GM21528 (cell line): ENCODE measurements at regions not wholly inside any gene's neighbourhood (a gene's known extent, or its start where the extent isn't known, plus 50 kb on each side); places are given as distances from the start of the nearest gene placed in this dataset.

Source experiments
- ATAC-seq: cut with Tn5 transposase; IDR thresholded peaks from one replicate; pipeline ENCODE4 v1.9.1; 2021; ENCODE audit warnings: mild to moderate bottlenecking, moderate library complexity; ENCODE audit not compliant: unreplicated experiment, low FRiP score

DNA sequence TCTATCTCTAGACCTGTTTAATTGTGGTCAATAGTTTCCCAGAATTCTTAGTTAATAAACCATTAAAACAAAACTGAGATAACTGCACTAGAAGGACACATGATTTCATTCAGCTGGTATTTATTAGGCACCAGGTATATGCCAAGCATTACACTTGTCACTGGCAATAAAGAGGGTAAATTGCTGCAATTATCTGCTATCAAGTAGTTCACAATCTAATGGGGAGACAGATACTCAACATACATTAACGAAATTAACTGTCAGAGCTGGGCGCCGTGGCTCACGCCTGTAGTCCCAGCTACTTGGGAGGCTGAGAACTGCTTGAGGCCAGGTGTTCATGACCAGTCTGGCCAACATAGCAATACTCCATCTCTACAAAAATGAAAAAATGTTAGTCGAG is 71.7 kb upstream of the WIPF1 start:
- no peak for ATAC-seq

DNA sequence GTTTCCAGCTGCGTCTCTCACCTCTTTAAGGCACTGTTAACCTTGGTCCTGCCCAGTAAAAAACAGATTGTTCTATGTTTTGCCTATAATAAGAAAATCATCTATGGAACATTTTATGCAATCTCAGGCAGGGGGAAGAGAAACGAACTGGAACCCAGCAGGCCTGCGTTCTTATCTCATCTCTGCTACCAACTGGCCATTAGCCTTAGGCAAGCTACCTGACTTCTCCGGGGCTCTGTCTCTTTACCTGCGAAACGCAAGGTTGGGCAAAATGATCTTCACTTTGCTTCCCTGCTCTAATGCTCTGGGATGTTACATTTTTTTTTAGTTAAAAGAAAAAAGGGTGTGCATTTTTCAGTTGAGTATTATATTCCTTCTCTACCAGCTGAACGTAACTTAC is 70.5 kb upstream of the WIPF1 start:
- ATAC-seq, result no peak

DNA sequence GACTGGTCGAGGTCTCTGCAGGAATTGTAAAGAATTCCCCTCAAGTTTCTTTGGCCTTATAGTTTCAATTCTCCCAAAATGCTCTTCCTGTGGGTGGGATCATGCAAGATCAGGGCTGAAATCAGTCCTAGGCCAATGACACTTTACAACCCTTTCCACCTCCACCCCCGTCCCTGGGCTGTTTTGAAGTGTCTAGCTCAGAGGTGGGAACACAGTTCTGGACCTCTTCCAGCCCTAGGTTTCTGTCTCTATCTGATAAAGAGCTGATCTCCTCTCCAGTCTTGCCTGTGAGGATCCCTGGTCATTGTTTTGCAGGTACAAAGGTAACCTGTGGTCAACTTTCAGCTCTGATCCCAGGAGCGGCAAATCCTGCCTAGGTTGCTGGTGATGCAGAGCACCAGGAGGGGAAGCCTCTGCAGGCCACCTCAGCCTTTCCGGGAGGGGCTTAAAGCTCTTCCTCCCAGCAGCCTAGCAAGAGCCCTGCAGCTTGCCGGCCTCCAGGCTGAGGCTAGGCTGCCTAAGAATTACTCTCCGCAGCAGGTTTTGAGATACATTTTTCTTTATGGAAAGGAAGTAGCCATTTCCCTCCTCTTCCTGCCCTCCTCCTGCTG is 69.8 kb upstream of the WIPF1 start:
- ATAC-seq, result no peak

DNA sequence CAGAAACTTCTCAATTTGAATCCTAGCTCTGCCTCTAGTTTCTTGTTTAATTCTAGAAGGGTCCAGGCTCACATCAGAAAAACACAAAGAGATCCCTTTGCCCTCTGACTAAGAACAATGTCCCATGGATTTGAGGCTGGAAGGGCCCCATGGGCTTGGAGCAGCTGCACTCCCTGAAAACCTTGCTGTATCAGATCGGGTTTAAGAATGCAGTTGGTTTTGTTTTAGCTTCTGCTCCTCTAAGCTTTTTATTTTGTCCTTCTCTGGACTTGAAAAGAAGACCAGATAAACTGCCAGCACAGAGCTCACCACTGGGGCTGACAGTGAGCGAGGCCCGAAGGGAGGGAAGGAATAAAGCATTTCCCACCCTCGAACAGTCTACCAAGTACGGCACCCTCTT is 69.2 kb upstream of the WIPF1 start:
- ATAC-seq, result no peak

DNA sequence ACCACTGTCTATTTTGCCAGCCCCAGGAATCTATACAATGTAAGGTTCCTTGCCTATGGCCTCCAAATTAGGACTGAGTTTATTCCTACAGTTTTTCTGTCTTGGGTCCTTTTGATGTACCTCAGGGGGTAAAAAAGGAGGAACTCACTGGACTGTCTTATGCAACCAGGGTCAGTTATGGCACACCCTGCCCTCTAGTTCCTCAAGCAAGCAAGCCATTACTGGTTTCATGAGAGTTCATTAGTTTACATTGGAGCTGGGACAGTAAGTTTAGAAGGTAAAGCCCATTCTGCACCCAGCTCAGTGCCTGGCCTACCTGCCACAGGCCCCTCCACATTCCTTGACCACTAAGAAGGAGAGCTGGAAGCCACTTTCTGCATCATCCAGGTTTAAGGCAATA is 68.7 kb upstream of the WIPF1 start:
- ATAC-seq, result no peak

DNA sequence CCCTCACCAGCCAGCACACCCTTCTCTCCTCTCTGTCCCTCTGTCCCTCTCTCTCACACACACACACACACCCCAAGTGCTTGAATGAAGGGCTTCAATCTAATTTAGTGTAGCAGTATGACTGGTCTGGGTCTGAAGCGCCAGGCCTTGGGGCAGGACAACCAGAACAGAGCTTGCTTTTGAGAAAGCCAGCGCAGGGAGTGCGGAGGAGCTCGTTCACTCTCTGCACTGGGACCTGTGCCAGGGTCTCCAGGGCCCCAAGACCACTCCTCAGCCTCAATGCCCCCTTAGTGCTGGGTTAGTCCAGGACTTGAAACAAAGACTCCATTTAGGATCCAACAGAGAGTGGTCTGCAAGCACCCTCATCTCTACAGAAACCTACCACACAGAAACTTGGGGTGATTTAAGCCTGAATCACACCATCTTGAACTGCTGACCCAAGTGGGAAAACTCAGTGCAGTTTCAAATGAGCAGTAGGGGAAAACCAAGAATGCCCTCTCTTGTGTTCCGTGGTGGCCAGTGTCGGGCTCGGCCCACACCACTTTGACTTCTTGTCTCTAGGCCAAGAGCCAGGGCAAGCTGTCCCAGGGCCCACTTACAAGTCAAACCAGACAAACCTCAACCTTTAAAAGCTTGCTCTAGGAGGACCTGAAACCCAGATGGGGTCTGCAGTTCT is 66.6 kb upstream of the WIPF1 start:
- ATAC-seq, result no peak

DNA sequence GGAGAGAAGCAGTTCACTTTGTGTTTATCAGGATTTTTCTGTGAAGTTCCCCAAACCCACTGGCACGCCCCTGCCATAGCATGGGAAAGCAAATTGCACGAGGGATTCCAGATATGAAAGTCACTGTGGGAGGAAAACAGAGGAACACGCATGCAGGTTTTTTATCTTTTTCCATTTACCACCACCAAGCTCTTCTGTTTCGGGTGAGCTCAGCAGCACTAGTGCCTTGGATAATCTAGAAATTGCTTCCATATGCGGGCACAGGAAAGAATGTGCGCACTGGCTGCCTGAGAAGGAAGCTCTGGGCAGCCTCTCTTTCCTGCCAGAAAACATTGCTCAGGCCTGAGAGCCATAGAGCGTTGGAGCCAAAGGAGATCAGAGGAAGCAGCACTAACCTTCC is 65.9 kb upstream of the WIPF1 start:
- no peak for ATAC-seq

DNA sequence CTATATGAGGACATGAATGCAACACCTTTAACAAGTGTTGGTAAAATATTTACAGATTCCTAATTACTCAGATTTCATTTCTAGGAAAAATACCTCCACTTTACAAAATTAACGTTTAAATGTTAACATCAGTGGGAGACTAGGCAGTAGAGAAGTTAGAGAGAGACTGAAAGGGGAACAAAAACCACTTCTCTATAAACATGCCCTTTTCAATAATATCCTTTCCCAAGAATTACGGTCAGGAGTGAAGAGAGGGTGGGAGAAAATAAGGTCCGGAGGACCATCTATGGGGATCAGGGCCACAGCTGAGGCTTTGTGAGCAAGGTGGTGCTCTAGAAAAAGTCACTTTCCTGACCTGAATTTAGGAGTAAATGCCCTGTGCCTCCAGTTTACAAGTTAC is 65.3 kb upstream of the WIPF1 start:
- no peak for ATAC-seq

DNA sequence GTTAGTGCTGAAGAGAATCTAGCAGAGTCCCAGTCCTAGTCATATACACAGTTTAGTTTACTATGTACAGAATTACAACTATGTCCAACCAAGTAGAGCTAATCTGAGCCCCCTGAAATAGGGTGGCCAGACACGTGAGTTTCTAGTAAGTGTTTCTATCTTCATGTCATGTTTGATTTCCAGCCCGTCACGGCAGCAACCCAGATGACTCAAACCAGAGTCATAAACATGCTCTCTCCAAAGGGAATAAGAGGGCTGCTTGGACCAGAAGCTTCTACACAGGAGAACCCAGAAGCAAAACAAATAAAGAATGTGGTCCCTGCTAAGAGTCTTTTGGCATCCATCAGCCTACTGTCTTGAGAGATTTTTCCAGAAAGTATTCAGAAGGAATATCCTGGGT is 64.9 kb upstream of the WIPF1 start:
- no peak for ATAC-seq

DNA sequence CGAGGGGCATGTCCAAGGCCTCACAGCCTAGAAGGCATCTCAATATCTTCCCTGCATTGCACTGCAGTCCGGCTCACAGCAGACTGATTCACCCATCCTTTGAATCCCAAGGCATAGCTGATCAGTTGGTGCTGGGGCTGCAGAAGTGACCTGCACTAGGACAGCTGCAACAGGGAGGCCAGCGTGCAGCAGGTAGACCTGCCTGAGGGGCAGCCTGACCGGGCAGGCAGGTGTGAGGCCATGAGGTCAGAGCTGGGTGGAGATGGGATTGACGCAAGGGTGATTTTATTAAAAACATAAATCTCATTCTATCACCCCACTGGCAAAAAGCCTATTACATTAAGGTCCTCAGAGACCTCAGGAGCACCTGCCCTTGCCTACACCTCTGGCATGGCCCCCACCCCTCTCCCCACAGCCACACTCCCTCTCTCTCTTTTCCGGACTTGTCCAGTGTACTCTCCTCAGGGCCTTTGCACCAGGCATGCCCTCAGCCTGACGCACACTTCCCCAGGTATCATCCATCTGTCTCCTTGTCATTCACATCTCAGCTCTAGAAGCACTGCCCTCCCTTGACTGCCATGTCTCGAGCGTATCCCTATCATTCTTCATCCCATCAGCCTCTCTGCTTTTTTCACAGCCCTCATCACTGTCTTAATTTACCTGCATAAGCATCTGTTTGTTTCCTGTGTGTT is 63.5 kb upstream of the WIPF1 start:
- no peak for ATAC-seq

DNA sequence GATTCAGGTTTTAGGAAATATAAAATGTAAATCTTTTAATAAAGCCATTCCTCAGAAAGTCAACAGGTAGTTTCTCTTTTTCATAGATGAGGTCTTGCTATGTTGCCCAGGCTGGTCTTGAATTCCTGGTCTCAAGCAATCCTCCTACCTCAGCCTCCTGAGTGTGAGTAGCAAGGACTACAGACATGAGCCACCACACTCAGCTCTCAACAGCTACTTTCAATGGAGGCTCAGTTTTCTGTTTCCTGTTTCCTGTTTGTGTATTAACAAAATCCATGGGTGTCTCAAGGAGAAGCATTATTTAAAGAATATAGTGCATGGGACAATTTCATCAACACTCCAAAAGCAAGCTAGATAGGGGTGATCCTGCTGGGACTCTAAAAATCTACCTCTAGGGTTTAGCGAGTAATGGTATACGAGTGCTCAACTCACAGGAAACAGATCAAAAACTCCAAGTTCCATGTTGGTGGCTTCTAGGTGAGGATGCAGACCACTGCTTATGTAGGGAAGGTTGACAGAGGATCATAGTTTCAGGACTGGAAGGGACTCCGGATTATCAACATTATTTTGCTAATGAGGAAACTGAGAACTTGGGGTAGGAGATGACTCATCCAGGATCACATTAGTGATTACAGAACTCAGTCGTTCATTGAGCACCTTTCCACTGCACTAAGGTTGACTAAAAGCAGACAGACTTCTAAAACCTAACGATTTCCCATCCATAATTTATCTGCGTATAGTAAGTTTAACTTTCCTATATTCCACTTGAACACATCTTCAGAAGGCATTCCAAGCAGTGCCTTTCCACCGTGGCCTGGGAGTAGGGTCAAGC is 61.7 kb upstream of the WIPF1 start:
- ATAC-seq, result no peak

DNA sequence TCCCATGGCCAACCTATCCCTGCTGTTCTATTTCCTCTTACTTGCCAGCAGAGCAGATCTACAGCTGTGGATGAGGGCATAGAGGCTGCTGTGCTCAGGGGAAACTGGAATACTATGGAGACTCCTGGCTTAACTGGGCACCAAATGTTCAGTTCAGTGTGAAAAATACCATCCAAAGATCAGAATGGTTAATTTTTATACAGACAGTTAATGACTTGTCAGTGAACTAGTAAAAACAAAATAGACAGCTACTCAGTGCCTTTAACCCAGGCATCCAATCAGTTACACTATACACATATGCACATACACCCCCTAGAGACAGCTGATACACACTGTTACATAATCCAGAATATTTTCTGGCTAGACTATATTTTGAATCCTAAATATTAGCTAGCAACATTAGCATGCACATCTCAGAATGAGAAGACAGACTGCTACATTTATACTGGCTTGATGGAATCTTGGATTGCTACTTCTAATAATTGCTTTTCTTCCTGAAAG is 59.1 kb upstream of the WIPF1 start:
- no peak for ATAC-seq

DNA sequence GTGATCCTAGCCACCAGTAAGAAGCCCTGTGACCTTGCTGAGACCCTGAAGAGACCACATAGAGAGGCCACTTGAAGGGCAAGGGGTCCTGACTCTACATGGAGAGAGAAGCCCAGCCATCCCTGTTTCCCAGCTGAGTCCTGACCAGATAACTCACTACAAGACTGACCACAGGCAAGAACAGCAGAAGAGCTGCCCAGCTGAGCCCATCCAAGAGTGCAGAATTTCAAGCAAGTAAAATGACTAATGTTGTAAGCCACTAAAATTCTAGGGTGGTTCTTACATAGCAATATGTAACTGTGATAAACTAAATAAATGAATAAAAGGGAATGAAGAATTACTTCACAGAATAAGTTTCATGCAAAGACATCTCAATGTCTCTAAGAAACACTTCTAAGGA is 58.4 kb upstream of the WIPF1 start:
- ATAC-seq, result no peak

DNA sequence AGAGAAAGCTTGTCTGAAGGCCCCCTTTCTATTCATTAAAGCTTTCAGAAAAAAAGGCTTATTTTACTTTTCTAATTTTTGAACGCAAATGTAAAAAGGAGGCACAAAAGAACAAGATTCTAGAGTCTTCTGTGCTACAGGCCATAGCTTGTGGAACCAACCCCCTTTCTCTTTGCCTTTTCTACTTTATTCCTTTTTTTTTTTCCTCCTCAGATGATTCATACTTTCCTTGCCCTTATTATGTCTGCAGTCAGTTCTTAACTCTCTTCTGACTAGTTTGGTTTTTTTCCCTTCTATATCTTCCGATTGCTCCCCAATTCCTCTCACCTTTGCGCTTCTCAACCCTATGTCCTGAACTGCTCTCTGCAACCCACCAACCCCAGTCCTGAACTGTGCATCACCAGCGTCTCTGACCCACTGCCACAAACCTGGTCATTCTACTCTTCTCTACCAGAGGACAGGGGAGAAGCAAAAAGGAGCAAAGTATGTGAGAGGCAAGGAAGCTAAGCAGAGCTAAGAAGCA is 56.9 kb upstream of the WIPF1 start:
- no peak for ATAC-seq

DNA sequence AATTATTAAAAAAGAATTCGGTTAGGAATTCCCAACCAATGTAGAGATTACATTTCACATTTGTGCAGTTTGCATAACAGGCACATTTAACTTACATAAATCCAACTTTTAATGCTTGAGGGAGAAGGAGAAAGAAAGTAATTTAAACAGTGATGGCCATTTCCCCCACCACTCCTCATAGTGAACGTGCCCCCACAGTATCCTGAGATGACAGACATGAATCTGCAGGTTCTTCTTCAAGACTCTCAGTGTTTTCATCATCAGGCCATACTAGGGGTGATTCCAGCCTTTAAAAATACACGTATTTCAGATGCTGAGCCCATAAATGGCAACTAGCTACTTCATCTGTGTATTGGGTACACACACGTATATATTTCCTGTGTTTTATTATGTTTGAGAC is 51.3 kb upstream of the WIPF1 start:
- ATAC-seq, result no peak
